Left cardiac atrium (tissue), 4 donors: ENCODE measurements at regions not wholly inside any gene's neighbourhood (a gene's known extent, or its start where the extent isn't known, plus 50 kb on each side); places are given as distances from the start of the nearest gene placed in this dataset.
"Not testable (repeated sequence)": the region's sequence is repeated elsewhere in the genome, so short reads cannot be mapped to it uniquely, and the experiment has no call there.

Experiments
- ATAC-seq, 2 donors: fragments of 200-7000 bp; cut with Tn5 transposase; one replicate each; pipeline ENCODE4 v1.9.1; 2020; ENCODE audit warnings: mild to moderate bottlenecking in 2 of 2, moderate library complexity in 2 of 2
- DNase-seq: peaks from one replicate; pipeline ENCODE4 v3.0.0-alpha.2; 2020
- intact Hi-C, 2 donors: fragments of 100-400 bp; cut with DNase I; formaldehyde crosslinking; loops; one replicate each; pipeline versions ENCODE4 v1.14.1 to v1.15.1; 2022 to 2023
- donor health status: DM: no; HTN: yes; CAD: no.
- donor health status: DM: no; HTN: yes; CAD: no; lungs with severe emphysema.
- donor health status: DM: yes; HTN: yes; CAD: no.
- donor health status: Dilated cardiomyopathy.

GRCh38 chrX:129013574-129013973 lies 509.7 kb downstream of the SMARCA1 start:
- DNase-seq (no peak), ATAC-seq (no peak)
- intact Hi-C loops = no loop called here

GRCh38 chrX:129007631-129008030 lies 515.7 kb downstream of the SMARCA1 start:
- intact Hi-C loops = no loop called here
- ATAC-seq = no peak

GRCh38 chrX:129006491-129006890 lies 516.8 kb downstream of the SMARCA1 start:
- DNase-seq = no peak
- intact Hi-C loops = no loop called here
- ATAC-seq = no peak

More at GRCh38 chrX:129007631-129008030, 515.7 kb downstream of the SMARCA1 start:
- DNase-seq = no peak

GRCh38 chrX:129000797-129001196 lies 522.5 kb downstream of the SMARCA1 start:
- ATAC-seq (no peak), DNase-seq (no peak)
- intact Hi-C loops = no loop called here

GRCh38 chrX:129000018-129000417 lies 523.3 kb downstream of the SMARCA1 start:
- intact Hi-C loops = no loop called here
- DNase-seq (no peak), ATAC-seq (no peak)

GRCh38 chrX:128992107-128992971 lies 531.0 kb downstream of the SMARCA1 start:
- intact Hi-C loops = no loop called here
- ATAC-seq (no peak), DNase-seq (no peak)

- ATAC-seq (no peak), DNase-seq (no peak)
- intact Hi-C loops = no loop called here
Measured at GRCh38 chrX:128975745-128976144, 547.5 kb downstream of the SMARCA1 start.

- intact Hi-C loops = no loop called here
- DNase-seq = no peak
- no peak for ATAC-seq
Measured at GRCh38 chrX:128973033-128973432, 550.3 kb downstream of the SMARCA1 start.

- ATAC-seq = no peak
- intact Hi-C loops = no loop called here
Measured at GRCh38 chrX:128961290-128961689, 562.0 kb downstream of the SMARCA1 start.

GRCh38 chrX:128954697-128955096 lies 568.6 kb downstream of the SMARCA1 start:
- ATAC-seq, DNase-seq, intact Hi-C loops: not testable (repeated sequence)

More at GRCh38 chrX:128961290-128961689, 562.0 kb downstream of the SMARCA1 start:
- DNase-seq = no peak

GRCh38 chrX:128931071-128931470 lies 592.2 kb downstream of the SMARCA1 start:
- DNase-seq (no peak), ATAC-seq (no peak)
- intact Hi-C loops = no loop called here

- no peak for ATAC-seq
- no peak for DNase-seq
- intact Hi-C loops = no loop called here
Measured at GRCh38 chrX:128929271-128930057, 593.8 kb downstream of the SMARCA1 start.

GRCh38 chrX:128928636-128929035 lies 594.7 kb downstream of the SMARCA1 start:
- ATAC-seq (no peak), DNase-seq (no peak)
- intact Hi-C loops = no loop called here

- intact Hi-C loops = no loop called here
- no peak for DNase-seq
- no peak for ATAC-seq
Measured at GRCh38 chrX:128927363-128927762, 595.9 kb downstream of the SMARCA1 start.

GRCh38 chrX:128906753-128907152 lies 616.5 kb downstream of the SMARCA1 start:
- intact Hi-C loops = no loop called here
- no peak for DNase-seq
- ATAC-seq = no peak

- ATAC-seq (no peak), DNase-seq (no peak)
- intact Hi-C loops = no loop called here
Measured at GRCh38 chrX:128901018-128901417, 622.3 kb downstream of the SMARCA1 start.

GRCh38 chrX:128897621-128898020 lies 625.7 kb downstream of the SMARCA1 start:
- no peak for ATAC-seq
- intact Hi-C loops = no loop called here
- no peak for DNase-seq

- ATAC-seq = no peak
- intact Hi-C loops = no loop called here
- DNase-seq = no peak
Measured at GRCh38 chrX:128891554-128891953, 631.7 kb downstream of the SMARCA1 start.

- no peak for DNase-seq
- intact Hi-C loops = no loop called here
- ATAC-seq = no peak
Measured at GRCh38 chrX:128884430-128884829, 638.9 kb downstream of the SMARCA1 start.

- intact Hi-C loops = no loop called here
- no peak for ATAC-seq
- no peak for DNase-seq
Measured at GRCh38 chrX:128883650-128884049, 639.6 kb downstream of the SMARCA1 start.
